H1 (cell line): ENCODE measurements at regions not wholly inside any gene's neighbourhood (a gene's known extent, or its start where the extent isn't known, plus 50 kb on each side); places are given as distances from the start of the nearest gene placed in this dataset.

ENCODE experiments used
- BRCA1 ChIP-seq: IDR thresholded peaks from 2 replicates; pipeline ENCODE4 v1.6.1; 2012; ENCODE audit warnings: low read depth, low read length, improper control_type of control experiment
- FOSL1 ChIP-seq: IDR thresholded peaks from 2 replicates; pipeline ENCODE4 v1.6.1; 2011; ENCODE audit warnings: mild to moderate bottlenecking, low read depth, low read length, moderate library complexity; ENCODE audit not compliant: insufficient read depth
- HDAC6 ChIP-seq: IDR thresholded peaks from one replicate; pipeline ENCODE4 v1.7.1; 2012; ENCODE audit warnings: low read depth, mild to moderate bottlenecking, inconsistent platforms, low read length, moderate library complexity
- JUN ChIP-seq: IDR thresholded peaks from 2 replicates; pipeline ENCODE4 v1.6.1; 2011; ENCODE audit warnings: low read depth, mild to moderate bottlenecking, improper control_type of control experiment, low read length
- MAX ChIP-seq: IDR thresholded peaks from 2 replicates; pipeline ENCODE4 v1.6.1; 2012; ENCODE audit warnings: inconsistent platforms
- POLR2A ChIP-seq, 2 experiments: IDR thresholded peaks; 1 replicate in 1 of 2; 2 replicates in 1 of 2; pipeline ENCODE4 v1.6.1; 2011; ENCODE audit warnings: low read depth in 2 of 2, low read length in 2 of 2, mild to moderate bottlenecking in 2 of 2; ENCODE audit errors: control extremely low read depth in 1 of 2
- POLR2AphosphoS5 ChIP-seq: IDR thresholded peaks from 2 replicates; pipeline ENCODE4 v1.6.1; 2011; ENCODE audit warnings: low read depth, low read length
- POU5F1 ChIP-seq: IDR thresholded peaks from 2 replicates; pipeline ENCODE4 v1.6.1; 2011; ENCODE audit warnings: low read depth, mild to moderate bottlenecking, low read length, moderate library complexity
- RNF2 ChIP-seq: fragments of 200-900, 300-1000 bp; sonication (generic); IDR thresholded peaks from 2 replicates; pipeline ENCODE4 v1.7.1; 2016; ENCODE audit warnings: borderline replicate concordance, low read depth, mild to moderate bottlenecking, antibody characterized with exemption, low read length; ENCODE audit not compliant: poor library complexity, severe bottlenecking; ENCODE audit errors: missing control alignments
- TEAD4 ChIP-seq: IDR thresholded peaks from 2 replicates; pipeline ENCODE4 v1.6.1; 2012; ENCODE audit warnings: low read depth, low read length, inconsistent platforms, mixed read lengths
- USF2 ChIP-seq: IDR thresholded peaks from 2 replicates; pipeline ENCODE4 v1.6.1; 2011; ENCODE audit warnings: low read length, improper control_type of control experiment
- ZNF274 ChIP-seq: IDR thresholded peaks from 2 replicates; pipeline ENCODE4 v1.7.0; 2012; ENCODE audit warnings: low read length, borderline replicate concordance; ENCODE audit errors: extremely low read depth
- TF ChIP-seq, protein P1 (sequence below), 3 experiments: IDR thresholded peaks; 1 replicate in 2 of 3; 2 replicates in 1 of 3; pipeline versions ENCODE4 v1.5.1 to v1.6.1; 2011; ENCODE audit warnings: low read length in 3 of 3, mild to moderate bottlenecking in 3 of 3, inconsistent platforms in 2 of 3, low read depth in 1 of 3, moderate library complexity in 1 of 3; ENCODE audit not compliant: insufficient read depth in 1 of 3; ENCODE audit errors: control extremely low read depth in 1 of 3

DNA sequence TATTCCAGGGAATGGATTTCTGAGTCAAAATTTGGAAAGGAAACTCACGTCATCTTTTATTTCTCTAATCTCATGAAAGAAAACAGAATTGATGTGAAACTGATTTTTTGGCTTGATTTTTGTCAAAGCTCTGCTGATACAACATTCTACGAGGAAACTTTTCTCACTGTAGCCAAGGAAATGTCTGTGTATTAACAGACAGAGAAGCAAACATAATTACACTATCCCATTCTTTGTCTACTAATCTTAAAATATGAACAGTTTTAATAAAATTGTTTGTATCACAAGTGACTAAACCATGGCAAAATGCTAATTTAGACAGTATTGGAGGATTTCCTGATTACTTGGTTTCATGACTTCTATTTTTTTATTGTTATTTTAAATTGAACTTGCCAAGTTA lies 1437.0 kb downstream of the OTOL1 start:
- no peak for TF ChIP-seq MAX
- no peak for TF ChIP-seq FOSL1
- no peak for TF ChIP-seq BRCA1
- TF ChIP-seq, protein P1, sequence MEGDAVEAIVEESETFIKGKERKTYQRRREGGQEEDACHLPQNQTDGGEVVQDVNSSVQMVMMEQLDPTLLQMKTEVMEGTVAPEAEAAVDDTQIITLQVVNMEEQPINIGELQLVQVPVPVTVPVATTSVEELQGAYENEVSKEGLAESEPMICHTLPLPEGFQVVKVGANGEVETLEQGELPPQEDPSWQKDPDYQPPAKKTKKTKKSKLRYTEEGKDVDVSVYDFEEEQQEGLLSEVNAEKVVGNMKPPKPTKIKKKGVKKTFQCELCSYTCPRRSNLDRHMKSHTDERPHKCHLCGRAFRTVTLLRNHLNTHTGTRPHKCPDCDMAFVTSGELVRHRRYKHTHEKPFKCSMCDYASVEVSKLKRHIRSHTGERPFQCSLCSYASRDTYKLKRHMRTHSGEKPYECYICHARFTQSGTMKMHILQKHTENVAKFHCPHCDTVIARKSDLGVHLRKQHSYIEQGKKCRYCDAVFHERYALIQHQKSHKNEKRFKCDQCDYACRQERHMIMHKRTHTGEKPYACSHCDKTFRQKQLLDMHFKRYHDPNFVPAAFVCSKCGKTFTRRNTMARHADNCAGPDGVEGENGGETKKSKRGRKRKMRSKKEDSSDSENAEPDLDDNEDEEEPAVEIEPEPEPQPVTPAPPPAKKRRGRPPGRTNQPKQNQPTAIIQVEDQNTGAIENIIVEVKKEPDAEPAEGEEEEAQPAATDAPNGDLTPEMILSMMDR (IDR thresholded peaks at IDR 0.05; ENCODE audit: control extremely low read depth in 1 of 3, insufficient read depth in 1 of 3, low read depth in 1 of 3, low read length in 3 of 3): no peak
- no peak for TF ChIP-seq POU5F1
- no peak for TF ChIP-seq POLR2A (IDR thresholded peaks at IDR 0.05; ENCODE audit: control extremely low read depth in 1 of 2, low read depth in 2 of 2, low read length in 2 of 2)
- no peak for TF ChIP-seq TEAD4
- no peak for TF ChIP-seq HDAC6
- TF ChIP-seq ZNF274: no peak
- no peak for TF ChIP-seq RNF2
- no peak for TF ChIP-seq POLR2AphosphoS5
- TF ChIP-seq USF2: no peak
- no peak for TF ChIP-seq JUN
